GM19468 (cell line): ENCODE measurements at regions not wholly inside any gene's neighbourhood (a gene's known extent, or its start where the extent isn't known, plus 50 kb on each side); places are given as distances from the start of the nearest gene placed in this dataset.
"Not testable (repeated sequence)": the region's sequence is repeated elsewhere in the genome, so short reads cannot be mapped to it uniquely, and the experiment has no call there.

ENCODE experiments used
- ATAC-seq: cut with Tn5 transposase; IDR thresholded peaks from one replicate; pipeline ENCODE4 v1.9.1; 2021; ENCODE audit warnings: mild to moderate bottlenecking, moderate library complexity, moderate number of reproducible peaks; ENCODE audit not compliant: unreplicated experiment; ENCODE audit errors: extremely low read depth

DNA sequence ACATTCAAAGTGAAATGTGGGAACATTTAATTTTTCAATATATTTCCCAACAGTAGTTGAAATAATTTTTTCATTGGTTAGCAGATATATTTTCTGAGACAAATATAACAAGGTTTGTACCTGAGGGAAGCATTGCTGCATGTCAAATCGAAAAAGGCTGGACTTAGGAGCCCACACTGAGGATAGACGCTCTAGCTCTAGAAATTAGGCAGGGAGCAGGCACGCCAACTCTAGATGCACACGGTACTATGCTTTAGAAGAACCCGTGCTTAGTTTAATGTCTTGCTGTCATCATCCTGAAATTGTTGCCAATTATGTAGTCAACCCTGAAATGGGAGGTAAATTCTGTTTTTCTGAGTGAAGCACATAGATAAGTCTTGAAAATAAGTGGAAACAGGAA lies 731.1 kb upstream of the ZNF804A start:
- no peak for ATAC-seq

DNA sequence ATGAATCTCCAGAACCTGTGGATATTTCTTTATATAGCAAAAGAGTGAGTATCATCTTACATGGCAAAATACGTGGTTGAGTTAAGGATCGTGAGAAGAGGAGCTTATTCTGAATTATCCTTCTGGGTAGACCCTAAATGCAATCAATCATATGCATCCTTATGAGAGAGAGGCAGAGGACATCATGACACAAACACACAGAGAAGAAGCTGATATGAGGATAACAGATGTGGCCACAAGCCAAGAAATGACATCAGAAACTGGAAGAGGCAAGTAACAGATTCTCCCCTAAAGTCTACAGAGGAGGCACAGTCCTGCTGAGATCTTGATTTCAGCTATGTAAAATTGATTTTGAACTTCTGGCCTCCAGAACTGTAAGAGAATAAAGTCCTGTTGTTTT lies 730.2 kb upstream of the ZNF804A start:
- no peak for ATAC-seq

DNA sequence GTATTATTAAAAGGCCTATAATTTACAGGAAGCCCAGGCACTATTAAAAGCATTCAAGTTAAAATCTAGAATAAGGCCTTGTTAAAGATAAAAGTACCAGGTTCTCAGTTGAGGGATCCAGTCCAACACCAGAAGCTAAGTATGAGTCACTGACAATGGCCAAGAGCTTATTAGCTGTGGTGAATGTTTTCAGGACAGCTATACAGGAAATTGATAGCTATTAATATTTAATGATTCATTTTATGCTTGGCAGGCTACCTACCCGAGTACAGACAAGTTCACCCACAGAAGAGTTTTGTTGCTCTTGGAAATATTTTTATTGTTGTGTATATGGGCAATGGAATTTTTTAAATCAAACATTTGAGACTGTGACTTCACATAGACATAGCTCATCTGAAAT lies 729.6 kb upstream of the ZNF804A start:
- ATAC-seq, result no peak

DNA sequence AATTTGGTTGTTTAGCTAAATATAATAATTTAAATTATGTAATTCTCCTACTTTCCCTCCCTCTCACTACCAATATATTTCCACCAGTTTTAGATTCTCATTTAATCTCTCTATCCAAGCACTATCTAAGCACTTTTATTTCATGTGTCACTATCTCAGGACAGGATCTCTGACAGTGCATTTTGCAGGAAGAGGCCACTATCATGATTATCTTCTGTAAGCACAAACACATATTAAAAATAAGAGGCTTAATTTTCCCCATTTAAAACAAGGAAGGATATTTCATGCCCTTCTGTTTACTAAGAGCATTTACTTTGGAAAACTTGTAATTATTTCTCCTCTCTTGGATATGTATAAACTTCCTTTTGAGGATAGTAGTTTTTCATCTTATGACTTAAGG lies 726.2 kb upstream of the ZNF804A start:
- ATAC-seq, result no peak

DNA sequence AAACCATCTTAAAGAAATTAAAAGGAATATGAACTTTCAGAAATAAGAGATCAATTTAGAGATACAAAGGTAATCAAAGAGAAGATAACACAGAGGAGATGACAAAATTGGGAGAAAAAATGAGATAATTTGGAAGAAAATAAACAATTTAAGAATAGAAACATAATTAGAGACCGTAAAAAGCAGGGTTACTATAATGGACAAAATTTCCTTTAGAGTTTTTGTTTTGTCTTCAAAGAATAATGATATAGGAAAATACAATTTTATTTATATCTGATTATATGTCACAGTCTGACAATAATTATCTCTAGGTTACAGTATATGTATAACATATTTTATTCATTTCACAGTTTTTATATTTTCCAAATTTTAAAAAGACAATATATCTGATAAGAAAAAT lies 716.4 kb upstream of the ZNF804A start:
- no peak for ATAC-seq

DNA sequence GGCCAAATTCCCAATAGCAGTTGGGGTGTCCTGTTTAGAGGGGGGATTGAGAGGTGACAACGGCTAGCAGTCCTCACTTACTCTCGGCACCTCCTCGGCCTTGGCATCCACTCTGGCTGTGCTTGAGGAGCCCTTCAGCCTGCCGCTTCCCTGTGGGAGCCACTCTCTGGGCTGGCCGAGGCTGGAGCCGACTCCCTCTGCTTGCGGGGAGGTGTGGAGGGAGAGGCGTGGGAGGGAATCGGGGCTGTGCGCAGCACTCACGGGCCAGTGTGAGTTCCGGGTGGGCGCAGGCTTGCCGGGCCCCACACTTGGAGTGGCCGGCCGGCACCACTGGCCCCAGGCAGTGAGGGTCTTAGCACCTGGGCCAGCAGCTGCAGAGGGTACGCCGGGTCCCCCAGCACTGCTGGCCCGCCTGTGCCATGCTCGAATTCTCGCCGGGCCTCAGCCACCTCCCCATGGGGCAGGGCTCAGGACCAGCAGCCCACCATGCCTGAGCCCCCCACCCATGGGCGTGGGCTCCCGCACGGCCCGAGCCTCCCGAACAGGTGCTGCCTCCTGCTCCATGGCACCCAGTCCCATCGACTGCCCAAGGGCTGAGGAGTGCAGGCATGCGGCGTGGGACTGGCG lies 705.9 kb upstream of the ZNF804A start:
- no peak for ATAC-seq

DNA sequence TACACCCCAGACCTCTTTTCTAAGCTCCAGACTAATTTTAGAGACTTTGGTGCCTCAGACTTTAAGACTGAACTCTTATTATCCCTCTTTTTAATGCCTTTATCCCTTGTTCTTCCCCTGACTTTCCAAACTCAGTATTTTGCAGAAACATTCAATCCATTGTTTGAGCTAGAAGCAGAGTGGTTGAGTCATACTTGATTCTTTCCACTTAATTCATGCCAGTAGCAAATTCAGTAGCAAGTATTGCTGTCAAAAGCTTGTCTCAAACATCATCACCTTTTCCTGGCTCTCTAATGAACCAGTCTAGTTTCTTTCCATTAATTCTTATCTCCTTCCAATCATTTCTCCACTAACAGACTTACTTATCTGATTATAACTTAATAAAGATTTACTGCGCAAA lies 699.7 kb upstream of the ZNF804A start:
- no peak for ATAC-seq

DNA sequence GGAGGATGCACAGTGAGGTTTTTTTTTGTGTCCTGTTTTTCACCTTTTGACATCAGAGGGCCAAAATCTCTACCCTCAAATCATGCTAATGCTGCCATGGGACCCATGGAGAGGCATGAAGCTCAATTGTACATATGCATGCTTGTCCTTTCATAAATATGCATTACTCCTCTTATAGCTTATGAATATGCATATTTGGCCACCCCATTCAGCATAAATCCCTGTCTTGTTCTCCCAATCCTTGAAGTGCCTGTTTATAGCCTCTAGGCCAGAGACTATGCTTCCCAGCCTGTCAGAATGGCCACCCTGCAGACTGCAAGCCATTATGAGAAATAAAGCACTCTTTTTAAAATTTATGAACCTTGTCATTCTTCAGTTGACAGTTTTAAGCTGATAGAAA lies 696.4 kb upstream of the ZNF804A start:
- no peak for ATAC-seq

DNA sequence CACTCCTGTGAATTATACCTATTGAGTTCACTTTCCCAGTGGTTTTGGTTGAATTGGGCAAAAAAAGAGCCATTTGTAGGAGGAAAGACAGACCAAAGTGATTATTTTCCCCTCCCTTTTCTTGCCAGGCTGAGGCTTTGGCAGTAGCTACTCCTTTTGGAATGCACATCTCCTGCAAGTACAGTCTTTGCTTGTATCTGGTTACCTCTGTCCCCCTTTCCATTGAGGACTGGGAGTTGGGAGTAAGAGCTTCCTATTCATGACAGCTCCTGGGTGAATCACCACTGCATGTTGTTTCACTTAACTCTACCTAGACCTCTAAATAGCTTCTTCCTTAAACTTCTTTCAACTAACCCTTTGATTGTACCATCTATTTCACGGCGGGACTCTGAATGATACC lies 695.3 kb upstream of the ZNF804A start:
- ATAC-seq, result no peak

DNA sequence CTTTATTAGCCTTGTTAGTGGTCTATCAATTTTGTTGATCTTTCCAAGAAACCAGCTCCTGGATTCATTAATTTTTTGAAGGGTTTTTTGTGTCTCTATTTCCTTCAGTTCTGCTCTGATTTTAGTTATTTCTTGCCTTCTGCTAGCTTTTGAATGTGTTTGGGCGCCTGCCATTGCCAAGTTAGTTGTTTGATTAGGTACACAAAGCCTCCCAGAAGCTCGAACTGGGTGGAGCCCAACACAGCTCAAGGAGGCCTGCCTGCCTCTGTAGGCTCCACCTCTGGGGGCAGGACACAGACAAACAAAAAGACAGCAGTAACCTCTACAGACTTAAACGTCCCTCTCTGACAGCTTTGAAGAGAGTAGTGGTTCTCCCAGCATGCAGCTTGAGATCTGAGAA lies 682.3 kb upstream of the ZNF804A start:
- not testable (repeated sequence) for ATAC-seq

DNA sequence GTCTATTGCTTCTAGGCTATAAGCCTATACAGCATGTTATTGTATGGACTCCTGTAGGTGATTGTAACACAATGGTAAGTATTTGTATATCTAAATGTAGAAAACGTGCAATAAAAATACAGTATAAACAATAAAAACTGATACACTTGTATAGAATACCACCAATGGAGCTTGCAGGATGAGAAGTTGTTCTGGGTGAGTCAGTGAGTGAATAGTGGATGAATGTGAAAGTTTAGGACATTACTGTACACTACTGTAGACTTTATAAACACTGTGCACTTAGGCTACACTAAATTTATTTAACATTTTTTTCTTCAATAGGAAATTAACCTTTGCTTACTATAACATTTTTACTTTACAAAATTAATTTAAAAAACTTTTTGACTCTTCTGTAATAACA lies 679.2 kb upstream of the ZNF804A start:
- ATAC-seq, result no peak

DNA sequence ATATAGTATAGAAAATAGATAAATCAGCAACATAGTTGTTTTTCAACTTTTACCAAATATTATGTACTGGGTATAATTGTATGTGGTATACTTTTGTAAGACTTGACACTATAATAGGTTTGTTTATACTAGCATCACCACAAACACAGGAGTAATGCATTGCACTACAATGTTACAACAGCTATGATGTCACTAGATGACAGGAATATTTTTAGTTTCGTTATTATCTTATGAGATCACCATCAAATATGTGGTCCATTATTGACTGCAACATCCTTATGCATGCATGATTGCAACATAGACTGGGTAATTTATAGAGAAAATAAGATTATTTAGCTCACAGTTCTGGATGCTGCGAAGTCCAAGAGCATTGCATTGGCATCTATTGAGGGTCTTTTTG lies 678.4 kb upstream of the ZNF804A start:
- ATAC-seq, result no peak

DNA sequence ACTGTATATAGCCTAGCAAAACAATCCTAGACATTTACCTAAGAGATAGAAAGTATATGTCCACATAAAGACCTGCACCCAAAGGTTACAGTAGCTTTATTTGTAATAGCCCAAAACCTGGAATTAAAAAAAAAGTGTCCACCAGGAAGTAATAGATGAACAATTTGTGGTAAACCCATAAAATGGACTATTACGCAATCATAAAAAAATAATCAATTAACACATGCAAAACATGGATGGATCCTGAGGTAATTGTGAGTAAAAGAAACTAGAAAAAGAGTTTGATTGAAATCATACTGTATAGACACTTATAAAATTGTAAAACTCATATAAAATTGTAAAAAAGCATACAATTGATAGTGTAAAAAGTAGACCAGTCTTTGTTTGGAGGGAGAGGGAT lies 673.0 kb upstream of the ZNF804A start:
- ATAC-seq, result no peak

DNA sequence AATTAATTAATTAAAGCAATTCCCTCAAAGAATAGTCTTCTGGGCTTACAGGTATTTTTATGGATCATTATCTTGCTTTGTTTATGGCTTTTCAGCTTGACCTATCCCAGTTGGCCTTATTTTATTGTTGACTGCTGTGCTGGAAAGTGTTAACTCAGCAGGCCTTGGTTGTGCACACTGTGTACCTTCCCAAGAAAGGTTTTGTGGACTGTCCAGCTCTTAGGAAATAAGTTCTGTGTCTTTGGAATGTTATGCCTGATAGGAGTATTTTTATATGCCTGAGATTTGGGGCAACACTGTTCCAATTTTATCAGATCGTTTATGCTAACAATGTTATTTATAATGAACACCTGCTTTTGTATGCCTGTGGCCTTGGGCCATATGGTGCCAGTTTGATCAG lies 671.9 kb upstream of the ZNF804A start:
- ATAC-seq, result no peak

DNA sequence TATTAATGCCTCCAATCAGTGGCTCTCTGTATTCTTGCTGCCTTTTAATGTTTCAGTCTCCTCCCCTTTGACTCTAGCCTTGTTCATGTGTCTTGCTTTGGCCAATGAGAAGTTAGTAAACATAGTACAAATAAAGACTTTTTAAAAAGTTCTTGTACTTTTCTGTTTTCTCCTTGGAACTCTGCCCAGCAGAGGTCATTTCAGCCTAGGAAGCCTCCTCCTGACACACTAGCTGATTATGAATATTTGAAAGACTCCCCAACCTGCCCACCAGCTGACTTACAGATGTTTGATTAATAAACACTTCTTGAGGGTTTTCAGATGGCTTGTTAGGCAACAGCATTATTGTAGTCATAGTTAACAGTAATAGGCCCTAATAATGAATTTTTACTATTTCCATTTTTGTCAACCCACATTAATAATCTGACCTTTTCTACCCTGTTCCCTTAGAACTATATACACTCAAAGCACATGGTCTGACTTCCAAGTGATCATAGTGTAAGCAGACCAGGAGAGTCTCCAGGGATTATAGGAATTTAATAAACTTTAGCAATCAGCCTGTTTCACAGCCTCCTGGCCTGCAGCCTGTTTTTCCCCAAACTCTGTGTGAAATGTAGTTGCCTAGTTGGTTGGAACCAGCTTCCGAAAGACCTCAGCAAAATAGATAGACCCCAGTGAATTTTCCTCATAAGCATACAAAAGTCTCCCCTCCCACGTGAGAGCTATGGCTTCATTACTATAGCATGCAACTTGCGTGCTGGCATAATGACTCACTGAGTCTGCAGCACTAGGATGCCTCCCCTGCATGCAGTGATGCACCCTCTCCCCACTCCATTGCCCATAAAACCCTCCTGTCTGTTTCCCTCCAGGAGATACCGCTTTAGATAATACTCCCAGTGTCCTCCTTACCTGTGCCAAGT lies 670.7 kb upstream of the ZNF804A start:
- ATAC-seq, result no peak

DNA sequence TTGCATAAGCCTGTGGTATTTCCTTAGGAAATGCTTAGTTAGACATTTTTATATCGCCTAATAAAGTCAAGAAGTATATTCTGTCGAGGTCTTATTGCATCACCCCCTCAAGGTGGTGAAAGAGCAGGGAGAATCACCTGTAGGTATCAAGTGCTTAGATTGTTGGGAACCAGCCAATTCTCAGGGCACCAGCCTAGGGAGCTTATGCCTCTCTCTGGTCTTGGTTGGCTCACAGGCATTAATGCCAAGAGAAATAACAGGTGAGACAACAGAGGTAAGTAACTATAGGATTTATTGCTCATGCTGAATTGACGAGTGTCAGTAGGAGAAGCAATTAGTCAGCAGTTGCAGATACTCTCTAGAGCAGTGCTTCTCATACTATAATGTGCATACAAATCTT lies 663.3 kb upstream of the ZNF804A start:
- ATAC-seq, result no peak

DNA sequence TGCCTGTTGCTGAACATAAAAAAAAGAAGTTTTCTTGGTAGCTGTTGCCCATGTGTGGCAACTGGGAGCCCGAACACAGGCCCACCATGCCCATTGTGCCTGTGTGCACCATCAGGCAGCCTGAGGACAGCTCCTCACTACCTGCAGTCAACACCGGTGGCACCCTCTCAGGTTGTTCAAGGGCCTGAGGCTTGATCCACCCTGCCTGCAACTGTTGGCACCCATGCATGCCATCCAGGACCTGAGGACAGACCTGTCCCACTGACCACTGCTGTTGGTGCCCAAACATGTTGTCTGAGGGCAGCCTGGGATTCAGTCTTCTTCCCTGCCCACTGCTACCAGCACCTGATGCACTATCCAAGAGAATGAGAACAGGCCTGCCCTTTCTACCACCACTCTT lies 661.1 kb upstream of the ZNF804A start:
- no peak for ATAC-seq

DNA sequence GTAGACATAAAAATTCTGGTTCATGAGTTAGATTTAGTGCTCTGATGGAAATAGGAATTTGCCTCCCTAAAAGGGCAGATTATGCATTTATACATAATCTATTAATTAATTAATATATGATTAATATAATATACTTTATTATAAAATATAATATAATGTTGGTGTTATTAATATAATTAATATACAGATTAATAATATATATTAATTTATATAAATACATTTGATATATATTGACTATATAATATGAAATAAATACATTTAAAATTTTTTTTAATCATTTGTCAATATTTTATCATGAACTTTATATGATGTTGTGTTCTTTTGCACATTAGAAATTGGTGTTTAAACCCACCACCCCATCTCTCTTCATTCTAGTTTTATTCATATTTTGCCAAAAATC lies 652.1 kb upstream of the ZNF804A start:
- ATAC-seq, result no peak

DNA sequence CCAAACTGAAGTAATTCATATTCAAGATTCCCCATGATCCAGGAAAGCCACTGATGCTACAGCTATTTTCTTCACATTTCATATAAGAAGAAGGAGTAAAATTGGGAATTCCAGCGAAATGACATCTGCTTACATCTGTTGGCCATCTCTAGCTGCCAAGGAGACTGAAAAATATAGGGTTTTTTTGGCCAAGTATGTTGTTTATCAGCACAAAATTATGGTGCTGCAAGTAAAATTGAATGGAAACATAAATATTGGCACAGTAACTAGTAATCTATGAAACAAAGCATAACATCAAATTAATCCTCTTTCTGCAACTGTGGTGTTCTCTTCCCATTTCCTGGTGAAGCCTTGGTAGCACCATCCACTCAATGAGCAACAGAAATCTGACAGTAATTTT lies 649.5 kb upstream of the ZNF804A start:
- no peak for ATAC-seq

DNA sequence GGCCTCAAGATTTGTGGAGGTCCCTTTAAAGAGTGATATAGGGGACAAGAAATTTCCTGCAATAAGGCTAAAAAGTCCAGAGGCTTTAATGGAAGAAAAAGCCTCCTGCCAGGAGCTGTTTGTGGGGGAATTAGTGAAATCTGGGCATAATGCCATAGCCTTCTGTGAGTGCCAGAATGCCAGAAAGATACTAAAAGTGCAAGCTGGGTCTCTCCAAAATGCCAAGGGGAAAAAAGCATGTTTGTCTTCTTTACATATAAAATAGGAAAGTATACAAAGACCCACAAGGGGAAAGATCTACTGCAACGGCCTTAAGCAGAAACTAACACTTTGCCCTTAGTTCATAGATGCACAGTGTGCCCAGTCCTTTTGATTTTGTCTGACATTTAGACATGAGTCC lies 647.7 kb upstream of the ZNF804A start:
- ATAC-seq, result no peak

DNA sequence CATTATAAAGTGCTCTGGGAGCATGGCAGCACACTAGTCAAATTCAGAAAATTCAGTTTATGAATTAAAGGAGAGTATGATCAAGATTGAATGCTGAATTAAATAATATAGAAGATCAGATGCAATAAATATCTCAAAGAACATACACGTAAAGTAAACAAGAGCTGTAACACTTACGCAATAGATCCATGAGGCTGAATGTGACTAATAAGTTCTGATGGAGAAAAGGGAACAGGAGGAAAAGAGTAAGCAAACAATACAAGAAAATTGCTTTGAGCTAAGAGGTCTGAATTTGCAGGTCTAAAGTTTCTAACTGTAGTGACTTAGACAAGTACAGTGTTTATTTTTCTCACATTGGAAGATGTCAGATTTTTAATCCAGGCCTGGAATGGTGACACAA lies 646.7 kb upstream of the ZNF804A start:
- no peak for ATAC-seq

DNA sequence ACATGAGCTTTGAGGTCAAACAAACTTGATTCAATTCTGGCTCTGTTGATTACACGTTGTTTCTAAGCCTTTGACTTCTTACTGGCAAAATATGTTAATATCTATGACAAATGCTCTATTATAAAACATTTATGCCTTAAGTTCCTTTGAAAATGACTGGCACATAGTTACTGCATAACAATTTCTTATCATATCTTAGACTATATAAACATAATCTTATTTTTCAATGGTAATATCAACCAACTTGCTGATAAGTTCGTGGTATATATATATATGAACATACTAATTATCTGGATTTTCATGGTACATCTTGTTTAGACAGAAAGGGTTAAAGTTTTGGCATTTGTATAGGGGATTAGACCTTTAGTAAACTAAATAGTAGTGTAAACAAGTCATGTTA lies 645.6 kb upstream of the ZNF804A start:
- no peak for ATAC-seq
